HG03457 (cell line): ENCODE measurements at regions not wholly inside any gene's neighbourhood (a gene's known extent, or its start where the extent isn't known, plus 50 kb on each side); places are given as distances from the start of the nearest gene placed in this dataset.
"Not testable (repeated sequence)": the region's sequence is repeated elsewhere in the genome, so short reads cannot be mapped to it uniquely, and the experiment has no call there.

Experiments
- ATAC-seq: cut with Tn5 transposase; IDR thresholded peaks from one replicate; pipeline ENCODE4 v1.9.1; 2021; ENCODE audit warnings: moderate number of reproducible peaks; ENCODE audit not compliant: unreplicated experiment

- ATAC-seq: no peak
Observed at GRCh38 chr6:28657769-28658465, 132.2 kb downstream of the GPX5 start.

DNA sequence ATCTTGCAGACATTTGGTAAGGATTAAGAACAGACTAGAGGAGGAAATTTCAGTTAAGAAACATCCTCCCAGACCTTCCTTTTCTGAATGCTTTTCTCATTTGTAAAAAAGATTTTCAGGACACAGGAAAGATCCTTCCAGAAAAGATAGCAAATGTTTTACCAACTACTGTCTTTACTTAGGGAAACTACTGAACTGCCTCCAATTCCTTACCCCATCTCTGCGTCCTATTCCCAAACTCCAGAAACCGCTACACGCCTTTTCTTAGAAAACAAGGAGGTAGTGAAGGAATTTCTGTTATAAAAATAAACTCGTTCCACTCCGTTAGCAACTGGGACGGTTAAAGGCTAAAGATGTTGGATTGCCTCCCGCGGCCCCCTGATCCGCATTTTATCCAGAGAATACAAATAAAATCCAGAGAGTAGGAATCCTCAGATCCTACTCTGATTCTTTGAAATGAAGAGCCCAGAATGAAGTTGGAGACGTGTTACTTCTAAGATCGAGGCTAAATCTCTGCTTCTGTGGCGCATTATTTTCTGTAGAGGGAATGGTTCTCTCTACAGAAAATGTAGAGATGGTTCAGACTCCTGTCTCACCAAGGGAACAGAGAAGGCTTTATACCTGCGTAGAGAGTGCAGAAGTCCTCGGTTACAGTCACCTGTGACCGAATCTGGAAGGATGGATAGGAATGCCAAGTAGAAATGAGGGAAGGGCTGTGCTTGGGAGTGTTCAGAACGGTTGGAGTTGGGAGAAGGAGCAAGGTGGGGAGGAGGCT is 133.0 kb downstream of the GPX5 start:
- no peak for ATAC-seq

DNA sequence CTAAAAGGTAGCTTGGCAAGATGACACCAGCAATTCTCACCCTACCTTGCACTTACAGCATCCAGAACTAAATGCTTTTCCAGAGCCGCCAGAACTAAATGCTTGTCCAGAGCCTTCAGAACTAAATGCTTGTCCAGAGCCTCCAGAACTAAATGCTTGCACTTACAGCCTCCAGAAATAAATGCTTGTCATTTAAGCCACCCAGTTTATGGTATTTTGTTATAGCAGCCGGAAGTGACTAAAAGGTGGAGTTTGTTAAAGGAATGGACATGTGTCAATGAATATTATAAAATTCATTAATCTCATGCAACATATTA is 133.5 kb downstream of the GPX5 start:
- ATAC-seq: no peak

DNA sequence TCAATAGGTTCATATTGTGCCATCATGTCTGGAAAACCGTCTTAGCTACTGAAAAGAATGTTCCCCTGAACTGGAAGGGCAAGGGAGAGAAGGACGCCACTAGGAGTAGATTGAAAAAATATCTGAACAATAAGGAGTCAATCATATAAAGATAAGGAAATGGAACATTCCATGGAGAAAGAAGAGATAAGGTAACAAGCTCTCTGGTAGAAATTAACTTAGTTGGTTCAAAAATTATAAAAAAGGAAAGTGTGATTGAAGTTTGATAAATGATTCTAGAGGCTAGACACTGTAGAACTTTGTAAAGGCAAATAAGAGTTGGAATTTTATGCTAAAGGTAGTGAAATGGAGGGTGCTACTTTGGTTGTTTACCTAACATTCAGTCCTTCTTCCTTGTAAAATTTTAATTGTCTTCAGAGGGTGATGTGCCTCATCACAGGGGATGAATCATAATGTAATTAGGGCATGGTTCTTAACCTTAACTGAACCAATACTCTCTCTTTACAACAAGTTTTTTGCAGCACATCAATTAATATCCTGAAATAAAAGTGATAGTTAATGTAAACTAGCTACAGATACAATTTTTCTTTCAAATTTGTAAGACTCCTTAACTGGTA is 135.5 kb downstream of the GPX5 start:
- ATAC-seq: no peak

DNA sequence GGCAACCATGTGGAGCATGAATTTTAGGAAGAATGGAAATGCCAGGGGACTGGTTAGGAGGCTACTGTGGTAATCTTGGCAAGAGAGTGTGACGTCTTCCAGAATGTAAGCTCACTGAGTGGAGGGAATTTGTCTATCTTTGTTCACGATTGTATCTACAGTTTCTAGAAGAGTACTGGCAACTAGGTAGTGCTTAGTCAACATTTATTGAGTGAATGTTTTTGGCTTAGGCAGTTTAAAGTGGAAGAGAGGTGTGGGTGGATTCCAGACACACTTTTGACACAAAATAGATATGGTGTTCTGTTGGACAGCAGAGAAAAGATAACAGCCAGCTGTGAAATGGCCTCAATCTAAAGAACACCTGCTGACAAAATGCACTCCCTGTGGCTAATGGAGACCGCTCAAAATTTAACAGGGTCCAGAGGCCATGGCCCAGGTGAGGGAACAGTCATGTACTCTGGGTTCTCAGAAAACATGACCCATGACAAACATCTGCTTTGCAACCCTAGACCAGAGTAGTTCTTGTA is 139.3 kb downstream of the GPX5 start:
- ATAC-seq: no peak

DNA sequence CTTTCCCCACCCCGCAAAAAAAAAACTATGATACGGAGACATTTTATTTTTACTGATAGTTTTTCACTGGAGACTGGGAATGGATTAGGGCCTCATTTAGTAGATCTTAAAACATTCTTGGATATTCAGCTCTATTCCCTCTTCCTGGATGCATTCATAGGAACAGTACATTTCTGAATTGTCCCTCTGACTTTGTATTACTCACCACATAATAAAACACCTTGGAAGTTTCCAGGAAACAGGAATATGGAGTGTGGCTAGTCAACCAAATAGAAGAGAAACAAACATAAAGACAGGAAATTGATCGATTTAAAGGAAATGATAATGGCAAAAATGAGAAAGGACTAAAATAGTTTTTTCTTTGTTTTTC is 147.7 kb downstream of the GPX5 start:
- ATAC-seq: no peak

DNA sequence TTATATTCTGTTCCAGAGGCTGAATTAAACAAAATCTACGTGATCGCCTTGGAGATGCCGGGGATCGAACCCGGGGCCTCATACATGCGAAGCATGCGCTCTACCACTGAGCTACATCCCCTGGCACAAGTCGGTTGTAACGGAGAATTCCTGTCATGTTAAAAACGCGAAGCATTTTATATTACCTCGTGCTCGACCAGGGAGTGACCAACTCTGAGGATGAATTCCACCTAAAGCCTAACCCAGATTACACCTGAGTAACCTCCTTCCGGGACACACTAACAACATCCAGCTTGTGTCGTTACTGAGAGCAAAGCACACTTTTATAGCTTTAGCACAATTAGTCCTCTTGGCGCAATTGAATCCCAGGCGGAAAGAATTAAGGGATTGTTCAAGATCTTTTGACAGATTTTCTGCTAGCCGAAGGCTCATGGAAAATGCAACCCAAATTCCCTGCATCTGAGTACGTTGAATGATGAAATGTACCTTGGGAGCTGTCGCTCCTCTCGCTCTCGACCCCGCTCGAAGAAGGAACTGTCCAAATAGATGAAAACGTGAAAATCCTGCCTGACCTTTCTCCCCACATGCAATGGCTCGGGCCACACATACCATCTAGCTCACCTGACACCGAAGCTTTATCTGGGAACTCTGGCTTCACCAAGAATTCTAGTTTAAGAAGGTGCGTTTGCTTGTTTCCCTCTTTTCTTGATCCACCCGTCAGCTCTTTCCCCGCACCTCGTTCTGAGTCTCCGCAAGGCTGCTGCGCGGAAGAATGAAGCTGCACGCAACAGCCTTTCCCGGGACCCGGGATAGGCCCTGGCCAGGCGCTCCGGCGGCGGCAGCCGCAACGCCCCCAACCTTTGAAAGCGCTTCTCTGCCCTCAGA is 148.3 kb downstream of the GPX5 start:
- ATAC-seq: no peak

- no peak for ATAC-seq
Observed at GRCh38 chr6:28675600-28675999, 149.9 kb downstream of the GPX5 start.

DNA sequence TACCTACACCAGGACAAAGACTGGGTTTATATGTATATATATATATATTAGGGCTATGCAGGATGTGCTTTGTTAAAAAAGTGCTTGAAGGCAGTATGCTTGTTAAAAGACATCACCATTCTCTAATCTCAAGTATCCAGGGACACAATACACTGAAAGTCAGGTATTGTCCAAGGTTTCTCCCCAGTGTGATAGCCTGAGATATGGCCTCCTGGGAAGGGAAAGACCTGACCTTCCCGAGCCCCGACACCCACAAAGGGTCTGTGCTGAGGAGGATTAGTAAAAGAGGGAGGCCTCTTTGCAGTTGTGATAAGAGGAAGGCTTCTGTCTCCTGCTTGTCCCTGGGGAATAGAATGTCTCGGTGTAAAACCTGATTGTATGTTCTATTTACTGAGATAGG is 156.9 kb downstream of the GPX5 start:
- no peak for ATAC-seq

- ATAC-seq: not testable (repeated sequence)
Observed at GRCh38 chr6:28682956-28683685, 157.4 kb downstream of the GPX5 start.

DNA sequence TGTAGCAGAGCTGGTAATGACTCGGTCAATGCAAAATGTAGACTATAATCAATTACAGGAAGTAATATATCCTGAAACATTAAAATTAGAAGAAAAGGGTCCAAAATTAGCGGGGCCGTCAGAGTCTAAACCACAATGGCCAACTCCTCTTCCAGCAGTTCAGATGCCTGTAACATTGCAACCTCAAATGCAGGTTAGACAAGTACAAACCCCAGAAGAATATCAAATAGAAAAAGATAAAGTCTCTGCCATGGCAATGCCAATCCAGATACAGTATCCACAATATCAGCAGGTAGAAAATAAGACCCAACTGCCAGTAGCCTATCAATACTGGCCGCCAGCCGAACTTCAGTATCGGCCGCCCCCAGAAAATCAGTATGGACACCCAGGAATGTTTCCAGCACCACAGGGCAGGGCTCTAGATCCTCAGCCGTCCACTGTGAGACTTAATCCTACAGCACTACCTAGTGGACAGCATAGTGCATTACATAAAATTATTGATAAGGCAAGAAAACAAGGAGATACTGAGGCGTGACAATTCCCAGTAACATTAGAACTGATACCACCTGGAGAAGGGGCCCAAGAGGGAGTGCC is 158.4 kb downstream of the GPX5 start:
- no peak for ATAC-seq

DNA sequence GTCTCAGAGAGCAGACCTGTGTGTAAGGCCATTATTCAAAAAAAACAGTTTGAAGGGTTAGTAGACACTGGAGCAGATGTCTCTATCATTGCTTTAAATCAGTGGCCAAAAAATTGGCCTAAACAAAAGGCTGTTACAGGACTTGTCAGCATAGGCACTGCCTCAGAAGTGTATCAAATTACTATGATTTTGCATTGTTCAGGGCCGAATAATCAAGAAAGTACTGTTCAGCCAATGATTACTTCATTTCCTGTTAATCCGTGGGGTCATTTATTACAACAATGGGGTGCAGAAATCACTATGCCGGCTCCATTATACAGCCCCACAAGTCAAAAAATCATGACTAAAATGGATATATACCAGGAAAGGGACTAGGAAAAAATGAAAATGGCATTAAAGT is 160.3 kb downstream of the GPX5 start:
- not testable (repeated sequence) for ATAC-seq

GRCh38 chr6:28686446-28687027 is 160.9 kb downstream of the GPX5 start:
- not testable (repeated sequence) for ATAC-seq

DNA sequence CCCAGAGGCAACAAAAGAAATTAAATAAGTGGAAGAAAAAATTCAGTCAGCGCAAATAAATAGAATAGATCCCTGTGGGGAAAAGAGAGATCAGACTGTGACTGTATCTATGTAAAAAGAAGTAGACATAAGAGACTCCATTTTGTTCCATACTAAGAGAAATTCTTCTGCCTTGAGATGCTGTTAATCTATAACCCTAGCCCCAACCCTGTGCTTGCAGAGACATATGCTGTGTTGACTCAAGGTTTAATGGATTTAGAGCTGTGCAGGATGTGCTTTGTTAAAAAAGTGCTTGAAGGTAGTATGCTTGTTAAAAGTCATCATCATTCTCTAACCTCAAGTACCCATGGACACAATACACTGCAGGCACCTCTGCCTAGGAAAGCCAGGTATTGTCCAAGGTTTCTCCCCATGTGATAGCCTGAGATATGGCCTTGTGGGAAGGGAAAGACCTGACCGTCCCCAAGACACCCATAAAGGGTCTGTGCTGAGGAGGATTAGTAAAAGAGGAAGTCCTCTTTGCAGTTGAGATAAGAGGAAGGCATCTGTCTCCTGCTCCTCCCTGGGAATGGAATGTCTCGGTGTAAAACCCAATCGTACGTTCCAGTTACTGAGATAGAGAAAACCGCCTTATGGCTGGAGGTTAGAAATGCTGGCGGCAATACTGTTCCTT is 161.8 kb downstream of the GPX5 start:
- ATAC-seq: not testable (repeated sequence)

GRCh38 chr6:28691991-28692390 is 166.3 kb downstream of the GPX5 start:
- not testable (repeated sequence) for ATAC-seq

- no peak for ATAC-seq
Observed at GRCh38 chr6:28693033-28693750, 167.5 kb downstream of the GPX5 start.

DNA sequence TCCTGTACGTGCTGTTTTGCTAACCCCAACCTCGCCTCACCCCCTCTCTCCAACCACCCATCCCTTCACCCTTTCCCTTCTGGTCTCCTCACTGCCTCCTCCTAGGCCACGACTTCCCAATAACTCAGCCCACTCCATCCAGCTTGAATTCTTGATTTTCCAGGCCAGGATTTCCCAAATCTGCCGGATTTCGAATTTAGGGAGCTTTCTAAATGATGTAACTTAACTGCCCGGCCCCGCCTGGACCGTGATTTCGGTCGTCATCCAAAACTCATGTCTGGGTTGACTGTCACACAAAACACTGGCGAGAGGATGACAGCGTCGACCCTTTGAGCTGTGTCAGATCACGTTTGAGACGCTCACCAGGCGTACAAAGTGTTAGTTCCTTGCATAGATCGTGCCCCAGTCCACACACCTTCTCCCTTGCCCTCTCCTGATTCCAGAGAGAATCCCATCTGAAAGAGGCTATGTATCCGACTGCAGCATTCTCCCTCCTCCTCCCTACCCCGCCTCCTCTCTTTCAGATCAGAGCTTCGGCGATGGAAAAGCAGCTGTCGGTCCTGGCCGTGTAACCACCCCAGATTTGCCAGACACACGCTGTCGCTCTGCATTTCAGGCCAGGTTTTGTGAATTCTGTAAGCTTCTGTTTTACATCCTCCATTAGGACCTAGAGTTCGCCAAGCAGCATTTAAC is 168.2 kb downstream of the GPX5 start:
- no peak for ATAC-seq

GRCh38 chr6:28695715-28696114 is 170.0 kb downstream of the GPX5 start:
- no peak for ATAC-seq
